Stimulated activated CD8-positive, alpha-beta memory T cell treated with anti-CD3 and anti-CD28 coated beads, Interleukin-15, amount 100 ng/mL, for 48 hours (primary cell): ENCODE measurements at regions not wholly inside any gene's neighbourhood (a gene's known extent, or its start where the extent isn't known, plus 50 kb on each side); places are given as distances from the start of the nearest gene placed in this dataset.
"Not testable (repeated sequence)": the region's sequence is repeated elsewhere in the genome, so short reads cannot be mapped to it uniquely, and the experiment has no call there.

Experiments used
- DNase-seq, 2 donors: peaks; one replicate each; pipeline ENCODE4 v3.0.0-alpha.2; 2020; ENCODE audit warnings: low read depth in 2 of 2

GRCh38 chr2:52465287-52465686 is 1302.3 kb upstream of the CHAC2 start:
- no peak for DNase-seq

- no peak for DNase-seq
Observed at GRCh38 chr2:52463457-52463856, 1304.1 kb upstream of the CHAC2 start.

- DNase-seq, result no peak
Observed at GRCh38 chr2:52456561-52457377, 1310.8 kb upstream of the CHAC2 start.

GRCh38 chr2:52454962-52455361 is 1312.6 kb upstream of the CHAC2 start:
- no peak for DNase-seq

- no peak for DNase-seq
Observed at GRCh38 chr2:52452201-52452600, 1315.4 kb upstream of the CHAC2 start.

- no peak for DNase-seq
Observed at GRCh38 chr2:52445686-52446085, 1321.9 kb upstream of the CHAC2 start.

GRCh38 chr2:52431352-52431760 is 1336.2 kb upstream of the CHAC2 start:
- no peak for DNase-seq

GRCh38 chr2:52429740-52430139 is 1337.9 kb upstream of the CHAC2 start:
- DNase-seq, result no peak

GRCh38 chr2:52429171-52429570 is 1338.4 kb upstream of the CHAC2 start:
- DNase-seq, result no peak

- no peak for DNase-seq
Observed at GRCh38 chr2:52428224-52428623, 1339.4 kb upstream of the CHAC2 start.

GRCh38 chr2:52423655-52424054 is 1343.9 kb upstream of the CHAC2 start:
- no peak for DNase-seq

GRCh38 chr2:52423111-52423510 is 1344.5 kb upstream of the CHAC2 start:
- no peak for DNase-seq

- no peak for DNase-seq
Observed at GRCh38 chr2:52416340-52416739, 1351.3 kb upstream of the CHAC2 start.

GRCh38 chr2:52414561-52415295 is 1352.9 kb upstream of the CHAC2 start:
- DNase-seq, result no peak

GRCh38 chr2:52409308-52410118 is 1358.1 kb upstream of the CHAC2 start:
- DNase-seq, result not testable (repeated sequence)

GRCh38 chr2:52405980-52406379 is 1361.6 kb upstream of the CHAC2 start:
- no peak for DNase-seq

GRCh38 chr2:52404866-52405265 is 1362.7 kb upstream of the CHAC2 start:
- DNase-seq, result no peak

- no peak for DNase-seq
Observed at GRCh38 chr2:52404046-52404445, 1363.6 kb upstream of the CHAC2 start.

GRCh38 chr2:52402128-52402527 is 1365.5 kb upstream of the CHAC2 start:
- DNase-seq, result no peak

- DNase-seq, result no peak
Observed at GRCh38 chr2:52396836-52397235, 1364.9 kb upstream of the NRXN1 start.

- DNase-seq, result no peak
Observed at GRCh38 chr2:52395912-52396311, 1364.0 kb upstream of the NRXN1 start.

- DNase-seq, result no peak
Observed at GRCh38 chr2:52391621-52392020, 1359.7 kb upstream of the NRXN1 start.
